ENCODE measurements at regions not wholly inside any gene's neighbourhood (a gene's known extent, or its start where the extent isn't known, plus 50 kb on each side); places are given as distances from the start of the nearest gene placed in this dataset.

DNA sequence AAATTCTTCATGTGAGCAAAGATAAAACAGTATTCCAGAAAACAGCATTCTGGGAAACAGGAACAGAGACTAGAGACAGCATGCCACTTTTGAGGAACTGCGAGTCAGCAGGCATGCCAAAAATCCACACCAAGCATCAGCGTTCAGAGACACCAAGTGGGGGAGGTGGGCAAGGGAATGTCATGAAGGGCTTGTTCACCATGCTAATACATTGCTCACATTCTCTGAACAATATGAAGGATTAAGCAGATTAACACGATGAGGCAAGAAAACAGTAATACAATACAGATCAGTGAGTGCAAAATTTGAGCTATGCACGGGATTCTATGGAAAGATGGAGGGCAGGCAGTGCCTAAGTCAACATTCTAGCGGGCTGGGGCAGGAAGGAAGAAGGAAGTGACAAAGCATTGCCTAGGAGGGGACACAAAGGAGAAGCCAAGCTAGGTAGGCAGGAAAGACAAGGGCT is 278.3 kb downstream of the FBXW7 start:
- TF ChIP-seq, protein P1, sequence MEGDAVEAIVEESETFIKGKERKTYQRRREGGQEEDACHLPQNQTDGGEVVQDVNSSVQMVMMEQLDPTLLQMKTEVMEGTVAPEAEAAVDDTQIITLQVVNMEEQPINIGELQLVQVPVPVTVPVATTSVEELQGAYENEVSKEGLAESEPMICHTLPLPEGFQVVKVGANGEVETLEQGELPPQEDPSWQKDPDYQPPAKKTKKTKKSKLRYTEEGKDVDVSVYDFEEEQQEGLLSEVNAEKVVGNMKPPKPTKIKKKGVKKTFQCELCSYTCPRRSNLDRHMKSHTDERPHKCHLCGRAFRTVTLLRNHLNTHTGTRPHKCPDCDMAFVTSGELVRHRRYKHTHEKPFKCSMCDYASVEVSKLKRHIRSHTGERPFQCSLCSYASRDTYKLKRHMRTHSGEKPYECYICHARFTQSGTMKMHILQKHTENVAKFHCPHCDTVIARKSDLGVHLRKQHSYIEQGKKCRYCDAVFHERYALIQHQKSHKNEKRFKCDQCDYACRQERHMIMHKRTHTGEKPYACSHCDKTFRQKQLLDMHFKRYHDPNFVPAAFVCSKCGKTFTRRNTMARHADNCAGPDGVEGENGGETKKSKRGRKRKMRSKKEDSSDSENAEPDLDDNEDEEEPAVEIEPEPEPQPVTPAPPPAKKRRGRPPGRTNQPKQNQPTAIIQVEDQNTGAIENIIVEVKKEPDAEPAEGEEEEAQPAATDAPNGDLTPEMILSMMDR (IDR thresholded peaks at IDR 0.05; ENCODE audit: poor library complexity), result no peak
- TF ChIP-seq EZH2 (IDR thresholded peaks at IDR 0.05; ENCODE audit: borderline replicate concordance), result no peak

All from hepatocyte (in vitro differentiated cells).